ENCODE measurements at regions not wholly inside any gene's neighbourhood (a gene's known extent, or its start where the extent isn't known, plus 50 kb on each side); places are given as distances from the start of the nearest gene placed in this dataset.

GRCh38 chr4:170256807-170257206 lies 167.1 kb upstream of the AADAT start:
- TF ChIP-seq, protein P1, sequence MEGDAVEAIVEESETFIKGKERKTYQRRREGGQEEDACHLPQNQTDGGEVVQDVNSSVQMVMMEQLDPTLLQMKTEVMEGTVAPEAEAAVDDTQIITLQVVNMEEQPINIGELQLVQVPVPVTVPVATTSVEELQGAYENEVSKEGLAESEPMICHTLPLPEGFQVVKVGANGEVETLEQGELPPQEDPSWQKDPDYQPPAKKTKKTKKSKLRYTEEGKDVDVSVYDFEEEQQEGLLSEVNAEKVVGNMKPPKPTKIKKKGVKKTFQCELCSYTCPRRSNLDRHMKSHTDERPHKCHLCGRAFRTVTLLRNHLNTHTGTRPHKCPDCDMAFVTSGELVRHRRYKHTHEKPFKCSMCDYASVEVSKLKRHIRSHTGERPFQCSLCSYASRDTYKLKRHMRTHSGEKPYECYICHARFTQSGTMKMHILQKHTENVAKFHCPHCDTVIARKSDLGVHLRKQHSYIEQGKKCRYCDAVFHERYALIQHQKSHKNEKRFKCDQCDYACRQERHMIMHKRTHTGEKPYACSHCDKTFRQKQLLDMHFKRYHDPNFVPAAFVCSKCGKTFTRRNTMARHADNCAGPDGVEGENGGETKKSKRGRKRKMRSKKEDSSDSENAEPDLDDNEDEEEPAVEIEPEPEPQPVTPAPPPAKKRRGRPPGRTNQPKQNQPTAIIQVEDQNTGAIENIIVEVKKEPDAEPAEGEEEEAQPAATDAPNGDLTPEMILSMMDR (IDR thresholded peaks at IDR 0.05): no peak
- TF ChIP-seq POLR2A (IDR thresholded peaks at IDR 0.05): no peak
